Upper lobe of left lung (tissue), 4 donors: ENCODE measurements at regions not wholly inside any gene's neighbourhood (a gene's known extent, or its start where the extent isn't known, plus 50 kb on each side); places are given as distances from the start of the nearest gene placed in this dataset.

ENCODE experiments used
- CTCF ChIP-seq, 6 experiments: fragments of 450-650 bp in 4 of 6; fragments of 200-600 bp in 2 of 6; sonication (generic) in 2 of 6; IDR thresholded peaks; one replicate each; pipeline ENCODE4 v1.5.1; 2016 to 2019; ENCODE audit warnings: antibody characterized with exemption in 6 of 6
- POLR2A ChIP-seq, 4 donors: fragments of 450-650 bp; IDR thresholded peaks; one replicate each; pipeline ENCODE4 v1.5.1; 2016 to 2017; ENCODE audit warnings: antibody characterized with exemption in 4 of 4, mild to moderate bottlenecking in 2 of 4

- no peak for TF ChIP-seq POLR2A (IDR thresholded peaks at IDR 0.05)
- no peak for TF ChIP-seq CTCF (IDR thresholded peaks at IDR 0.05)
Observed at GRCh38 chr2:8015848-8016600, 665.8 kb upstream of the ID2 start.
